Omental fat pad (tissue), 3 donors: ENCODE measurements at regions not wholly inside any gene's neighbourhood (a gene's known extent, or its start where the extent isn't known, plus 50 kb on each side); places are given as distances from the start of the nearest gene placed in this dataset.

Source experiments
- ATAC-seq: fragments of 150-250 bp; one replicate; pipeline ENCODE4 v1.9.1; 2016; ENCODE audit warnings: mild to moderate bottlenecking, moderate library complexity; ENCODE audit not compliant: low FRiP score
- DNase-seq: peaks from one replicate; pipeline ENCODE4 v3.0.0-alpha.2; 2019; ENCODE audit warnings: low spot score
- CTCF ChIP-seq, 3 donors: fragments of 450-650 bp; IDR thresholded peaks; one replicate each; pipeline ENCODE4 v1.5.1; 2016 to 2017; ENCODE audit warnings: antibody characterized with exemption in 3 of 3, mild to moderate bottlenecking in 3 of 3, moderate library complexity in 2 of 3

- DNase-seq (no peak), ATAC-seq (no peak)
- TF ChIP-seq CTCF (IDR thresholded peaks at IDR 0.05): no peak
Observed at GRCh38 chr10:111774486-111774885, 409.1 kb downstream of the GPAM start.

- DNase-seq: no peak
- ATAC-seq: no peak
- no peak for TF ChIP-seq CTCF (IDR thresholded peaks at IDR 0.05)
Observed at GRCh38 chr10:111784436-111784835, 399.1 kb downstream of the GPAM start.

- DNase-seq (no peak), ATAC-seq (no peak)
- no peak for TF ChIP-seq CTCF (IDR thresholded peaks at IDR 0.05)
Observed at GRCh38 chr10:111784946-111785465, 398.6 kb downstream of the GPAM start.

GRCh38 chr10:111785921-111786320 lies 397.6 kb downstream of the GPAM start:
- no peak for TF ChIP-seq CTCF (IDR thresholded peaks at IDR 0.05)
- DNase-seq (no peak), ATAC-seq (no peak)

GRCh38 chr10:111789821-111790220 lies 393.7 kb downstream of the GPAM start:
- DNase-seq (no peak), ATAC-seq (no peak)
- no peak for TF ChIP-seq CTCF (IDR thresholded peaks at IDR 0.05)

- DNase-seq: no peak
- ATAC-seq: no peak
- no peak for TF ChIP-seq CTCF (IDR thresholded peaks at IDR 0.05)
Observed at GRCh38 chr10:111801841-111802240, 381.7 kb downstream of the GPAM start.

GRCh38 chr10:111804781-111805180 lies 378.8 kb downstream of the GPAM start:
- ATAC-seq (no peak), DNase-seq (no peak)
- no peak for TF ChIP-seq CTCF (IDR thresholded peaks at IDR 0.05)
